Transverse colon (tissue), 4 donors: ENCODE measurements at regions not wholly inside any gene's neighbourhood (a gene's known extent, or its start where the extent isn't known, plus 50 kb on each side); places are given as distances from the start of the nearest gene placed in this dataset.

Source experiments
- DNase-seq: peaks from one replicate; pipeline ENCODE4 v3.0.0-alpha.2; 2019
- H3K27ac ChIP-seq, 4 donors: fragments of 200-600 bp; sonication (generic); 2 replicates each; pipeline ENCODE4 v1.5.1; 2016 to 2018; ENCODE audit warnings: inconsistent platforms in 4 of 4
- H3K27me3 ChIP-seq: fragments of 200-600 bp; sonication (generic); 2 replicates; pipeline ENCODE4 v1.5.1; 2017; ENCODE audit warnings: inconsistent platforms
- H3K36me3 ChIP-seq, 4 donors: fragments of 200-600 bp; sonication (generic); 2 replicates each; pipeline ENCODE4 v1.5.1; 2017 to 2019; ENCODE audit warnings: inconsistent platforms in 4 of 4
- H3K4me1 ChIP-seq, 4 donors: fragments of 200-600 bp; sonication (generic); 2 replicates each; pipeline ENCODE4 v1.5.1; 2017 to 2020; ENCODE audit warnings: inconsistent platforms in 4 of 4
- H3K4me3 ChIP-seq, 4 donors: fragments of 200-600 bp; sonication (generic); 1 replicate in 1 of 4; 2 replicates in 3 of 4; pipeline versions ENCODE4 v1.5.1 to v1.6.1; 2017 to 2019; ENCODE audit warnings: inconsistent platforms in 4 of 4
- H3K9me3 ChIP-seq, 2 donors: fragments of 200-600 bp; sonication (generic); 2 replicates each; pipeline ENCODE4 v1.5.1; 2017 to 2019; ENCODE audit warnings: inconsistent platforms in 2 of 2
- EP300 ChIP-seq: sonication (generic); formaldehyde crosslinking; IDR thresholded peaks from one replicate; pipeline ENCODE4 v1.6.1; 2017; ENCODE audit warnings: antibody characterized with exemption, low read depth
- POLR2A ChIP-seq: fragments of 450-650 bp; IDR thresholded peaks from one replicate; pipeline ENCODE4 v1.6.1; 2016; ENCODE audit warnings: antibody characterized with exemption, mild to moderate bottlenecking, moderate library complexity
- POLR2AphosphoS5 ChIP-seq, 3 donors: sonication (generic); formaldehyde crosslinking; IDR thresholded peaks; one replicate each; pipeline ENCODE4 v1.6.1; 2016; ENCODE audit warnings: antibody characterized with exemption in 3 of 3
- WGBS, 2 donors: methylation state at CpG; one replicate each; pipeline ENCODE4 v1.1.5; 2018; ENCODE audit warnings: low coverage in 1 of 2; 5-methylcytosine and 5-hydroxymethylcytosine counted together
- in situ Hi-C, 4 donors: fragments of 200-750 bp; cut with MboI; loops; one replicate each; pipeline versions ENCODE4 v1.15.0 to v1.15.1; 2017; ENCODE audit warnings: low sequenced_read_pairs in 3 of 4, low pct_ligation_motif_present in 1 of 4, low pct_unique_long_range_greater_than_20kb in 1 of 4
- intact Hi-C: fragments of 100-400 bp; cut with DNase I; formaldehyde crosslinking; loops from one replicate; pipeline ENCODE4 v1.15.1; 2023; ENCODE audit warnings: low total_unique reads
- TF ChIP-seq, protein P1 (sequence below), 5 experiments: fragments of 200-600 bp in 3 of 5; fragments of 450-650 bp in 2 of 5; sonication (generic) in 3 of 5; IDR thresholded peaks; 1 replicate in 2 of 5; 2 replicates in 3 of 5; pipeline ENCODE4 v1.5.1; 2016 to 2017; ENCODE audit warnings: antibody characterized with exemption in 5 of 5, inconsistent platforms in 3 of 5, mild to moderate bottlenecking in 2 of 5, moderate library complexity in 1 of 5

DNA sequence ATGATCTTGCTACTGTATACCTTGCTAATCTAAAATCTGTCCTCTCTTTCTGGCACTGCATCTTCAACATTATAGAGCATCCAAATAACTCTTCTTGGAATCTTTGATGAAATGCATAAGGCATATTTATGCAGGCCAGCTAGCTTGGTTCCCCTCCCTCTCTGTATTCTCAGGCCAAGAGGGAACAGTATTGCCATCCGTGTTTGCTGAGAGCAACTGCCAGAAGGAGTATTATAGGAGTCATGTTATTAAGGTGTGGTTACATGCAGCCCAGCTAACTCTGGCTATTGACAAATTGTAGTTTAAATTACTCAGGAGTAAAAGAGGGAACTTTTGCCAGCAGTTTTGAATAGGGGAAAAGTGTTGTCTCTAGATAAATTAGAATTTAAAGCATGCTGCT, 309.3 kb upstream of the E2F7 start:
- in situ Hi-C loops (no loop called here), intact Hi-C loops (no loop called here)
- Histone ChIP-seq H3K4me3 (no peak overlapping the region), H3K36me3 (no peaks in the 10 kb centered on the region), H3K27me3 (no peaks in the 10 kb centered on the region), H3K9me3 (no peaks in the 10 kb centered on the region), H3K4me1 (peaks cover 0 to 19% (median 7%) of the 10 kb centered on the region in 4 donors), H3K27ac (peak overlapping the region; percentile 5 to 54 (median 6))
- peak; percentile 11 for DNase-seq
- WGBS, 2 donors = 35 to 60% methylated on average over 1 of the region's 1 CpG
- TF ChIP-seq POLR2AphosphoS5 (IDR thresholded peaks at IDR 0.05) (no peak), EP300 (no peak), POLR2A (no peak)
- TF ChIP-seq, protein P1, sequence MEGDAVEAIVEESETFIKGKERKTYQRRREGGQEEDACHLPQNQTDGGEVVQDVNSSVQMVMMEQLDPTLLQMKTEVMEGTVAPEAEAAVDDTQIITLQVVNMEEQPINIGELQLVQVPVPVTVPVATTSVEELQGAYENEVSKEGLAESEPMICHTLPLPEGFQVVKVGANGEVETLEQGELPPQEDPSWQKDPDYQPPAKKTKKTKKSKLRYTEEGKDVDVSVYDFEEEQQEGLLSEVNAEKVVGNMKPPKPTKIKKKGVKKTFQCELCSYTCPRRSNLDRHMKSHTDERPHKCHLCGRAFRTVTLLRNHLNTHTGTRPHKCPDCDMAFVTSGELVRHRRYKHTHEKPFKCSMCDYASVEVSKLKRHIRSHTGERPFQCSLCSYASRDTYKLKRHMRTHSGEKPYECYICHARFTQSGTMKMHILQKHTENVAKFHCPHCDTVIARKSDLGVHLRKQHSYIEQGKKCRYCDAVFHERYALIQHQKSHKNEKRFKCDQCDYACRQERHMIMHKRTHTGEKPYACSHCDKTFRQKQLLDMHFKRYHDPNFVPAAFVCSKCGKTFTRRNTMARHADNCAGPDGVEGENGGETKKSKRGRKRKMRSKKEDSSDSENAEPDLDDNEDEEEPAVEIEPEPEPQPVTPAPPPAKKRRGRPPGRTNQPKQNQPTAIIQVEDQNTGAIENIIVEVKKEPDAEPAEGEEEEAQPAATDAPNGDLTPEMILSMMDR (IDR thresholded peaks at IDR 0.05) = no peak

DNA sequence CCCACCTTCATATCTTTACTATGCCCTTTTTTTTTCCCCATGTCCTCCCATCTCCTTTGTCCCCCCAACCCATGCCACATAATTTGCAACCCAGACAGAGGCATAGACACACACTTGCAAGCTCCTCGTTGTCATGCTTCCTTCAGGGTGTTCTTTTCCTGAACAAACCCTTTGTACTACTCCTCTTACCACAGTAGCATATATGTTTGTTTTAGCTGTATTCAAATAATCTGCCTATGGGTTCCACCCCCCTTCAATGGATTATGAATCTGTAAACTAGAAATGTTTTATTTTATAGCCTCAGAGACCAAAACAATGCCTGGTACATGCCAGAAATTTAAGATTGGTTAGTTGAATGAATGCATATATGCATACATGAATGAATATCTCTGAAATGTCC, 307.1 kb upstream of the E2F7 start:
- Histone ChIP-seq H3K27ac (peak overlapping the region in 2 of 4 donors; percentile 55 to 72), H3K36me3 (no peaks in the 10 kb centered on the region), H3K9me3 (no peaks in the 10 kb centered on the region), H3K4me3 (no peak overlapping the region), H3K4me1 (peaks cover 0 to 19% (median 7%) of the 10 kb centered on the region in 4 donors), H3K27me3 (no peaks in the 10 kb centered on the region)
- 32 to 50% methylated on average over 1 of the region's 1 CpG for WGBS, 2 donors
- in situ Hi-C loops (no loop called here), intact Hi-C loops (no loop called here)
- no peak for DNase-seq
- TF ChIP-seq EP300 = no peak
- TF ChIP-seq POLR2AphosphoS5 (IDR thresholded peaks at IDR 0.05) = no peak
- TF ChIP-seq, protein P1 (IDR thresholded peaks at IDR 0.05) = no peak
- no peak for TF ChIP-seq POLR2A

DNA sequence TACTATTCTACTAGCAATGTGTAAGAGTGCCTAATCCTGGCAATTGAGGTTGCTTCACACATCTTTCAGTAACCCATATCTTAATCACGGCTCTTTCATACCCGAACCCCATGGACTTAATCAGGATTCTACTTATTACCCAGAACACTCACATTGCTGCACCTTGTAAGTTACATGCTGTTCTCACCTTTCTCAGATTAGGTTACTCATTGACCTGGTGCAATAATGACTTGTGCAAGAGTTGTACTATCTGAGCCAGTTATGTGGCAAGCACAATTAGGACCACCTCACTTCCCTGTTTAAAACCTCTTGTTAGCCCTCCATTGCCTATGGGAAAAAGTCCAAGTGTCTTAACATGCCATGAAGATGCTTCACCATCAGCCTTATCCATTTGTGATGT, 306.7 kb upstream of the E2F7 start:
- TF ChIP-seq POLR2A (no peak), POLR2AphosphoS5 (IDR thresholded peaks at IDR 0.05) (no peak), EP300 (no peak)
- TF ChIP-seq, protein P1 (IDR thresholded peaks at IDR 0.05) = no peak
- in situ Hi-C loops = no loop called here

DNA sequence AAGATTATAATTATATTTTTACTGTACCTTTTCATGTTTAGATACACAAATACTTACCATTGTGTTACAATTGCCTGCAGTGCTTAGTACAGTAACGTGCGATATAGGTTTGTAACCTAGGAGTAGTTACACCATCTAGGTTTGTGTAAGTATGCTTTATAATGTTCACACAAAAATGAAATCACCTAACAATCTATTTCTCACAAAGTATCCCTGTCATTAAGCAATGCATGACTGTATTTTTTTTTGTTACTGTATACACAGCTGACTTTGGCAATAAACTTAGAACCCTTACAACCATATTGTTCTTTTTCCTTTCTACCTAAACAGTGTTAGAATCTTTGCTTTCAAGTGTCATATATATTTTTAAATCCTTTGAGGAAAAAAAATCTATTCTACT, 303.0 kb upstream of the E2F7 start:
- Histone ChIP-seq H3K4me3 (no peak overlapping the region), H3K9me3 (no peaks in the 10 kb centered on the region), H3K27ac (no peak overlapping the region), H3K36me3 (no peaks in the 10 kb centered on the region), H3K4me1 (peaks cover 0 to 12% (median 6%) of the 10 kb centered on the region in 4 donors), H3K27me3 (no peaks in the 10 kb centered on the region)
- WGBS, 2 donors = 35 to 66% methylated on average over 2 of the region's 2 CpGs
- DNase-seq = no peak
- in situ Hi-C loops (no loop called here), intact Hi-C loops (no loop called here)
- no peak for TF ChIP-seq POLR2AphosphoS5 (IDR thresholded peaks at IDR 0.05)
- TF ChIP-seq POLR2A = no peak
- no peak for TF ChIP-seq EP300
- TF ChIP-seq, protein P1 (IDR thresholded peaks at IDR 0.05) = no peak

More for the DNA sequence above, 306.7 kb upstream of the E2F7 start:
- Histone ChIP-seq H3K9me3 (no peaks in the 10 kb centered on the region), H3K27ac (peak overlapping the region in 3 of 4 donors; percentile 9 to 72 (median 55)), H3K4me3 (no peak overlapping the region), H3K27me3 (no peaks in the 10 kb centered on the region), H3K36me3 (no peaks in the 10 kb centered on the region), H3K4me1 (peaks cover 0 to 19% (median 7%) of the 10 kb centered on the region in 4 donors)
- intact Hi-C loops = no loop called here
- no peak for DNase-seq
- WGBS, 2 donors = 52 to 55% methylated on average over 2 of the region's 2 CpGs
